Sigmoid colon (tissue), 4 donors: ENCODE measurements at regions not wholly inside any gene's neighbourhood (a gene's known extent, or its start where the extent isn't known, plus 50 kb on each side); places are given as distances from the start of the nearest gene placed in this dataset.
"Not testable (repeated sequence)": the region's sequence is repeated elsewhere in the genome, so short reads cannot be mapped to it uniquely, and the experiment has no call there.

Experiments
- CTCF ChIP-seq, 4 experiments: fragments of 450-650 bp in 3 of 4; fragments of 200-600 bp in 1 of 4; IDR thresholded peaks; one replicate each; pipeline ENCODE4 v1.5.1; 2016 to 2019; ENCODE audit warnings: antibody characterized with exemption in 4 of 4, mild to moderate bottlenecking in 3 of 4, moderate library complexity in 2 of 4
- POLR2AphosphoS5 ChIP-seq, 4 donors: sonication (generic); formaldehyde crosslinking; IDR thresholded peaks; one replicate each; pipeline ENCODE4 v1.6.1; 2017; ENCODE audit warnings: antibody characterized with exemption in 4 of 4

GRCh38 chr2:76172154-76172595 lies 461.5 kb upstream of the GCFC2 start:
- TF ChIP-seq POLR2AphosphoS5, CTCF (IDR thresholded peaks at IDR 0.05): not testable (repeated sequence)
